ENCODE measurements at regions not wholly inside any gene's neighbourhood (a gene's known extent, or its start where the extent isn't known, plus 50 kb on each side); places are given as distances from the start of the nearest gene placed in this dataset.

DNA sequence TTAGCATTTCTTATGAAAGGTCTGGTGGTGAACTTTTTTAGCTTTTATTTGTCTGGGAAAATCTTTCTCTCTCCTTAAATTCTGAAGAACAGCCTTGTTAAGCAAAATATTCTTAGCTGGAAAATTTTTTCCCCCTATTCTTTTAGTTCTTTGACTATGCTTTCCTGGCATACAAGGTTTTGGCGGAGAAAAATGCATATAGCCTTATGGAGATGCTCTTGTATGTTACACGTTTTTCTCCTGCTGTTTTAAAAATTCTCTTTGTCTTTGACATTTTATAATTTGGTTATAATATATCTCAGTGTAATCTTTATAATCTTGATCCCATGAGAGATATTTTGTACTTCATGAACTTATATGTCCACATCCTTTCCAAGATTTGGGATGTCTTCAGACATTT, 1190.4 kb upstream of the ZEB2 start:
- DNase-seq: no peak

DNA sequence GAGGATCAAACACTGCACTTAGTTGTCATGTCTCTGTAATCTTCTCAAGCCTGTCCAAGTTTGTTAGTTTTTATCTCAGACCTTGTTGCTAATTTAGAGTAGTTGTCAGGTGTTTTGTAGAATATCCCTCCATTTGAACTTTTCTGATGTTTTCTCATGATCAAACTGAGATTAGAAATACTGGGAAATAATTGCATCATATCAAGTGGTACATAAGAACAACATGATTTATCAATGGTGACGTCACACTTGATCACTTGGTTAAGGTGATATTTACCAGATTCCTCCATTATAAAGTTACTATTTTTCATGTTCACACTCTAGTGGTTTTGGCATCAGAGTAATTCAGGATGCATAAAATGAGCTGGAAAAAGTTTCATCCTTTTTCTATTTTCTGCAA, 1182.4 kb upstream of the ZEB2 start:
- DNase-seq: no peak

DNA sequence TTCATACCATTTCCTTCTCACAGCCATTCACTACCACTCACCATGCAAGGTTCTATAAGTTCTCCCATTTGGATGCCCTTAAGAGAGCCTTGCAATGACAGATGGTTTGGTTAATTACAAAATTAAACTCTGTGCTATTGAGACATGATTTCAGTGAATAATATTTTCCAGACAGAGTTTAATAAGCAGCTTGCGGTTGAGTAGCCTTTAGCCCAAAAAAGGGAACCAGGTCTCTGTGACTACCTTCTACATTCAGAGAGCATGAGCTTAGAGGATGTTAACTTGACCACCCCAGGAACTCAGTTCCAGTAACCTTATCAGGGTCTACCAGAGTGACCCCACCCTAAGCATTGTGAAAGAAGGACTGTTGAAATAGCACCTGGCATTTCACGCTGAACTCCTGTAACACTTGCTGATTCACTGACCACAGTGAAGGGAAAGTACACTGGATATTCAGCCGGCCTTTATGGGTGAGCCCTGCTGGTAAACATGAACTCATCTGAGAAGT, 1173.1 kb upstream of the ZEB2 start:
- peak; percentile 70 for DNase-seq

DNA sequence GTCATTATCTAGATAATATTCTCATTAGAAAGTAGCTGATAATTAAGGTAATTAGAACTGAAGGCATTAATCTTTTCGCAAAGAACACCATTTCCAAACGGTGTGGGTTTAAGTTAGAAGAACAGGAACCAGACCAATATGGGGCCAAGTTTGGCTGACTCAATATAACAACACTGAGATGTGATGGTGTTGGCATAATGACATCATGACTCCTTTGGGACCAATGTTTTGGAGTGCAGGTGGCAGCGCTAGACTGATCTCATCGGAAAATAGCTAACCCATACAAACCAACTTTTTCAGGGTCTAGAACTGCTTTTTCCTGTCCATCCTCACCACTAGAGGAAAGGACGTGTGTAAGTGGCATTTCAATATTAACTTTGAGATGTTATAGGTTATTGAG, 1171.7 kb upstream of the ZEB2 start:
- DNase-seq: no peak

DNA sequence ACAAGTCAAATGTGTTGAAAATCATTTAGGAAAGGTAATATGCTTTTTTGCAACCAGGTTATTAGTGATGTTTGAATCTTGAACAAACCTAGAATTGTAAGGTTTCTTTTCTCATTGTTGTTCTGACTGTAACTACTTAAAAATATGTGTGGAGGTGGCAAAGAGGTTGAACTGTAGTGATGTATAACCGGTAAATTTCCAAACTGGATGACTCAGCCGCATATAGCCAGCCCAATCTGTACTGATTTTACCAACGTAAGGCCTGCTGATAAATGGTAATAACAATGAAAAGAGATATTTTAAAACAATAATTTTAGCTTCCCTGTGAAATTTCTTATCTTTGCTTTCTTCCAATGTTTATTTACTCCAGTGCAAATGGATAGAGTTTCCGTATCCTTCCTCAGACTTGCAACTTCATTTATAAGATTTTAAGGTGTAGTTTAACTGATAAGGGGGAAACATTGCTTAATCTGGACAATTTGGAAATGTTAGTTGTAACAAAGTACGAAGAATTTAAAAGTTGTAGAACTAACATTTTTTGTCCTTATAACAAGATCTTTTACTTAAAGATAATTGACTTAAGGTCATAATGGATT, 1170.4 kb upstream of the ZEB2 start:
- no peak for DNase-seq

DNA sequence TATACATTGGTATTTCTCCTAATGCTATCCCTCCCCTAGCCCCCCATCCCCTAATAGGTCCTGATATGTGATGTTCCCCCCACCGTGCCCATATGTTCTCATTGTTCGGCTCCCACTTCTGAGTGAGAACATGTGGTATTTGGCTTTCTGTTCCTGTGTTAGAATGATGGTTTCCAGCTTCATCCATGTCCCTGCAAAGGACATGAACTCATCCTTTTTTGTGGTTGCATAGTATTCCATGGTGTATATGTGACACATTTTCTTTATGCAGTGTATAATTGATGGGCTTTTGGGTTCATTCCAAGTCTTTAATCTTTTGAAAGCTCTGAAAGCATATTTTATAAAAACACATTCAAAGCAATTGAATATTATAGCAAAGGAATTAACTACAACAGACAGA, 1169.4 kb upstream of the ZEB2 start:
- DNase-seq: no peak

DNA sequence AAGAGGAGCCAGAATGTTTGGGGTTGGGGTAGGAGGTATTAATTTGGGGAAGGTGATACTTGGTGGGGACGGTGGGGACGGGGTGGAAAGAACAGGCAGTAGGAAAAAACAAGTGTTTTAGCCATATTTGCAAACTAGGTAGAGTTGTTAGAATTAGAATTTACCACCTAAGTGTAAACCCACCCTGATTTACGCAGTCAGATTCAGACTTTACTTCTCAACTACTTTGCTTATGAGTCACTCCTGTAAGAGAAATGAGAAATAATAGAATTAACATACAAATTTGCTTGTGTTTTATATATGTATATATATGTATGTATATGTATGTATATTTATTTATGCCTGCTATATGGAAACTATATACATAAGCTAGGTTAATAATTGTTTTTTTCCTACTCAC, 1168.2 kb upstream of the ZEB2 start:
- no peak for DNase-seq

DNA sequence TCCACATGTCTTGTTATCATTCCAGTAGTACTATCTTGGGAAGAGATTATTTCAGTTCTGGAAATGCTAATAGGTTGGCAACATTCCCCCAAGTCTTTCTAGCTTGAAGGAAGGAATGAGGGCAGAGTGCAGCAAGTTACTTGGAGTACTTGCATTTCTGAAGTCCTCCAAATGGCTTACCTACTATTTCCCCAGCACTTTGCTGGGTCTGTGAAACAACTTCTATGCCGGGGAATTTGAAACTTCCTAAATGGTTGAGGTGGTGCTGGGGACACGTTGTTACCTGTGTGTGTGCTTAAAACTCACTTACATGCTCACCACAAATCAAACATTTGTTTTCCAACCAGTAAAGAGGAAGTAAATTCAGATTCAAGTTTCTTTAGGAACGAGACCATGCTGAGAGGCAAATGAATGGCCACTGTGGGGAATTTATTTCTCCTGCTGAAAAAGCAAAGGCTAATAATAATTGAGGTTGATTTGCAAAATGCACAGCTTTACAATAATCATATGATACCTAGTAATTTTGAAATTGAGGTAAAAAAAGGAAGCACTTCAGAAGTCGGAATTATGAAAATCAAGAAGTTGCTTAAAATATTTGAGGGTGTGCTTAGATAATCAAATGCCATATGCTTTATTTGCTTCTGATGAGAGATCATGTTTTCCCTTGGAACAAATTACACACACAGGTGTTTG, 1167.7 kb upstream of the ZEB2 start:
- DNase-seq: no peak

DNA sequence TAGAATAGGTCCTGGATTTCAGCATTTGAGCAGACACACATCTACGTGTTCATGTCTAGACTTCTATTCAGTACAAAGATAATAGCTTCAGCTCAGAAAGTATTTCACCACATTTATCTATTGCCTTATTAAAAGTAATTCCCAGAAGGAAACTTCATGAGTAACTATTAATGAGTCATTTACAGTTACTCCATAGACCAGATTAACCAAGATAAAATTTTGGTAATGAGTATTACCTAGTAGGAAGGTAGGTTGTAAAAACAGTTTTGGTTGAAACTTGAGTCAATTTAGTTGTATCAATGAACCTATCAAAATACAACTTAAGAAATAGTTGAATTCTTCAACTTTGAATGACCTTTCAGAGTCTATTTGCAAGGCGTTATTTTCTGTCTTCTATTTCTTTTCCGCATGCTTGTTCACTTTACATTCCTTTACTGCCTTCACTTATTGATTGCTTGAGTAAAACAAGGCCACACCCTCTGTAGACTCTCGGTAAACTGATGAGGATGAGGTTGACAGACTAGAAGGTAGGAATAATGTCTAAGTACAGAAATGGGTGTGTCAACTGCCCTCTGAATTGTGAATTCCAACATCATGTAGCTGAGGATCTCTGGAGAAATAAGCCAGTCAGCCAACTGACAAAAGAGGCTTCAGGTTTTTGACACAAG, 1165.6 kb upstream of the ZEB2 start:
- no peak for DNase-seq

DNA sequence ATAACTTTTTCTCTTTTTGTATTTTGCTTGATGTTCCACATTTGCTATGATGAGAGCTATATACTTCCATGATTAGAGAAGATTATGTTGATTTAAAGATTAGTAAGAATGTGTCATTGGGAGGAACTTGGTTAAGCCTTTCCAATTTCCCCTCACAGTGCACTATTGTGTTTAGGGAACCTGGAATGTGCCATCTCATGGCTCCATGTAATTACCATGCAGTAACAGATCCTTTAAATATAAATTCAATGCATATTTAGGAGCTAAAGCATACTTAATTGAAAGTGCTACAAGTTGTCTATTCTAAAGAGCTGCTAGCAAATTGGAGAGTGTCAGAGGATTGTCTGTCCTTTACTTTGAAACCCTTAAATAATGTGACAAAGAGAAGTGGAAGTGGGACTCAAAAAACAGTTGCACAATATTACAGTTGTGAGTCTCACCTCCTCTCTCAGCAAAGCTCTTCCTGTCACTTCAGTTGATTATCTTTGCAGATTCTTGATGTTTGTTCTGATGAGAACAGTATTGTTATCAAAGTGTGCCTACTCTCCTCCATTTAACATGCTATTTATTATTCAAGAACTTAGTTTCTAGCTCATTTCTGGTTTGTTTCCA, 1162.7 kb upstream of the ZEB2 start:
- DNase-seq: no peak

DNA sequence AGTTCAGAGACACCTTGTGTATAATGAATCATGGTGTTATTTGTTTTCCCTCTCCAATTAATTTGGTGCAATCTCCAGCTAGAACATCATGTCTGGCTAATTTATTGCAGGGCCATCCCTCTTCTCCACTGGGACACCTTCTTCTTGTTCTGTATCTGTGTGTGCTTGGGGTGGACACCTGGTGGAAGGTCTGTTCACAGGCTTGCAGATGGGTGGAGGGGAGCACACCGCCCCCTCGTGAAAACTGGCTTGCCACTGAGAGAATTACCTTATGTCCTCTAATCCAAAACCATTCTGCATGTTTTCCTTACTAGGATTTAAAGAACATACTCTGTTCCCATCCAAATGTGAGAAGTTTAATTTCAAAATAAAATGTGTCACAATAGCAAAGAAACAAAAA, 1160.4 kb upstream of the ZEB2 start:
- no peak for DNase-seq

DNA sequence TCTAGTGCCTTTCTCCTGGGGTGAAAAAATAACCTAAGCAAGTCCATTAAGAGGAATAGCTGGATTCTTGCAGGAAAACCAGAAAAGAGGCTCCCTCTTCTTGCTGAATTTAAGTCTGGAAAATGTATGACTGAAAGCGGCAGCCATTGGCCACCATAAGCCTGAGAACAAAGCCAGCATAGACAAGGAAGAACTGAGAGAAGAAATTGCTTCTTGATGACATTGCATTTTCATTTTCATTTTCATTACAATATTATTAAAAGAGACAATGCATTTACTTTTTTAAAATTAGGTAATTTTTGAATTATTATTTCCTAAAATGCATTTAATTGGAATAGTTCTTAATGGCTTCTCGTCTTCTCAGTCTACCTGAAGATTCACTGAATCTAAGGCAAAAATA, 1157.5 kb upstream of the ZEB2 start:
- no peak for DNase-seq

DNA sequence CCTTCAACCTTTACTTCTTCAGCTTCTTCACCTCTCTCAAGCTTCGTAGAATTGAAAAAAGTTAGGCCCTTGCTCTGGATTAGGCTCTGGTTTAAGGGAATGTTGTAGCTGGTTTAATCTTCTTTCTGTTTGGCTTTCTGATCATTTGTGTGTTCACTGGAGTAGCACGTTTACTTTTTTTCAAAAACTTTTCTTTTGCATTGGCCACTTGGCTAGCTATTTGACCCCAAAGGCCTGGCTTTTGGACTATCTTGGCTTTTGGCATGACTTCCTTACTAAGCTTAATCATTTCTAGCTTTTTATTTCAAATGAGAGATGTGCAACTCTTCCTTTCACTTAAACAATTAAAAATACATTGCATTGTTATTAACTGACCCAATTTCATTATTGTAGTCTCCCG, 1154.8 kb upstream of the ZEB2 start:
- no peak for DNase-seq

DNA sequence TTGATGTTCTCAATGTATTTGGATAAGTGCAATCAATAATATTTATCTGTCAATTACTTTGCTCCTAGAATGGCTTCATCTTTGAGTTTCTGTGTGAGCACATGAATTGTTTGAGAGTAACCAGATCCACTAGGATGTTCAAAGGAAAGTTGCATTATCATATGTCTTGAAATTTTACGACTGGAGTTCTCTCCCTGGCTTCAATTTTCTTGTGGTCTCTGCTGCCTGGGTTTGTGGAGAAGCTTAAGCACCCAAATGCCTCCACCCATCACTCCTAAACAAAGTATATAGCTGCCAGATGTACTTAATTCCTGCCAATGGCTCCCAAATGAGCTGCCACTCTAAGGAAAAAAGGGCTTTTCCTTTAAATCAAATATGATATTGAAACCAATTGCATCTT, 1149.4 kb upstream of the ZEB2 start:
- DNase-seq: no peak

DNA sequence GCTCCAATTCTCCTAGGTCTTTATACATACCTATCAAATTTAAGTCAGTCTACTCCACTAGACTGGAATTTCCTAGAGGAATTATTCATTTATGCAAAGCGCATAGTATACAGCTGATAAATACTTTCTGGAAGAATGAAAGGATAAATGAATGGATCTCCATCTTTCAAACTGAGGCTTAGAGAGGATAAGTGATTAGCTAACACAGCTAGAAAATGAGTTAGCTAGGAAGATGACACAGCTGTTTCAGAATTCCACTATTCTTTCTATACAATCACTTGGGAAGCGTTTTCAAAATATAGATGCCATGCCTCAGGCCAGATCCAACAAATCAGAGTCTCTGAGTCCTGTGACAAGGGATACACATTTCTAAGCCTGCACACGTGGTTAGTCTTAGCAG, 1146.6 kb upstream of the ZEB2 start:
- no peak for DNase-seq

DNA sequence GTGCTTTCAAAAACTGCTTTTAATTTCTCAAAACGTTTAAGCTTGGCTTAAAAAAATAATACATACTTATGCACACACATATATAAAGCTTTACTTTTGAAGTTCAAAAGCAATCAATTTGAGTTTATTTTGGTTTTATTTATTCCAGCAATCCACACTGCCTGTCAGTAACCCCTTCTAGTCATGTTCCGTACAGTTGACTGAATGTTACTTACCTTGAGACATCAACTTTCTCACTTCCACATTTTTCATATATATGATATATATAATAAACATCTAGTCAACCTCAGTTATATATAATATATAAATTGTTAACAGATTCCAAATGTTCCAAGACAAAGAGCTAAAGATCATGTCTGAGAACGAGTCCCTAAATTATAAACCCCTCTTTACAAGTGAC, 1137.3 kb upstream of the ZEB2 start:
- no peak for DNase-seq

DNA sequence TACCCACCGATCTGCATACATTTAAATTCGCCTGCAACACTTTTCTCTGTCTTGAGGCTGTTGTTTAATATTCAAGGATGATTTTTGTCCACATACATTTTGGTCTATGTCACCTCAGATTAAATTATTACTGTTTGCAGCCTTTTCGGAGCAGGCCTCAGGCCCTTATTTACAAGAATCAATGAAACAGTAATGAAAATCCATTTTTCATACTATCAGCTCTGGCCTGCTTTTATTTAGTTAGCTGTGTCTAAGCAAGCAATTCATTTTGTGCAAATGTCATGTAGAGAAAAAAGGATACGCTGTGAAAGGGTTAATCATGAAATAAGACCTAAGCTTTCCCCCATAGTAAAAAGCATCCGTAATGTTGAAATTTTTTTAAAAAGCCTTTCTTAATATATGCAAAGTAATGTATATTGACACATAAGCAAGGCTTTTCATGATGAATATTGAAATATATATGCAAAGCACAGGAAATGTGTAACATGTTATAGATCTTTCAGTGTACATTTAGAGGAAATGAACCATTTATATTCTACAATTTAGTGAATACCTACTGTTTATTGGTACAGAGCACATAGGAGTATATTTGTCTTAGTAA, 1135.3 kb upstream of the ZEB2 start:
- no peak for DNase-seq

DNA sequence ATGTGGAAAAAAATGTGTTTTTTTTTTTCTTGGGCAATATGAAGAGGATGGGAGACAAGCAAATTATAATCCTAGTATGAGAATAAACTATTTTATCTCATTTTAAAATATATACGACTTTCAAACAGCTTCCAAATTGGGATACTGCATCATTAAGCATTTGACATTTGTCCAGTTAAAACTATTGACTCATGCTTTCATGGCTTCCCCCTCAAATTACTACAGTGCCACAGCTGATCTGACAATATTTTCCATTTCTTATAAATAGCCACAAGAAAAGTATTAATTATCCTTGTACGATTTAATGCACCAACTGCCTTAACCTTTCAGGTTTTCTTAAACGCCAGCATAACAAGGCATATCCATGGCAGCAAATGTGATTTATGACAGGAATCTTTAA, 1134.8 kb upstream of the ZEB2 start:
- DNase-seq: no peak

DNA sequence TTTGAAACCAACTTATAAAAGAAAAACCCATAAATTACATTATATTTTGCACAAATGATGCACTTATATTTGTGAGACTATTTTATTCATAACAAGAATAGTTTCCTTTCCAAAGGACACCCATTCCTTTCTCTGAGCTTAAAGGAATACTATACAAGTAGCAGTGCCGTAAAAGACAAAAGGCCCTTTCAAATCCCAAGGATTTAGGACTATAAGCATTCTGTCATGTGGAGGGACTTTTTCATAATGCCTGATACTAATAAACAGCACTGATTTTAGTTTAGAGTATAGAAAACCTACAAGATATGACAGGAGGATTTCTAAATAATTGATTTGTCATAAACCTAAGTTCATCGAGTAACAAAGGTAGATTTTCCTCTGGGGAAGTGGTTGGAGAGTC, 1134.2 kb upstream of the ZEB2 start:
- DNase-seq: no peak

DNA sequence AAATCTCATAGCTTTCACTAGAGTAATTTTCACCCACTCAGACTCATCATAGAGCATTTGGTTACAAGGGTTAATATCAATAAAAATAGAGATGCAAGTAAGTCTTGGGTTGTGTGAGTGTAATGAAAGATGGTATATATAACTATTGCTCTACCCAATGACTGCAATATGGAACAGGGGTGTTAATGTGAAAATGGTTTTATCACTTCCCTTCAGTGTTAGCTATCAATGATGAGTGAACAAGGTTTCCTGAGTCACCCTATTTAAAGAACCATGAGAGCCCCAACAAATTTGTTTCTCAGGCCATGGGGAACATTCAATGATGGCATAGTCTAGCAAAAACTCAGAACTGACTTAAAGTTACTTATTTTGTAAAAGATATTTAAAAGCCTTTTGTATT, 1133.6 kb upstream of the ZEB2 start:
- no peak for DNase-seq

DNA sequence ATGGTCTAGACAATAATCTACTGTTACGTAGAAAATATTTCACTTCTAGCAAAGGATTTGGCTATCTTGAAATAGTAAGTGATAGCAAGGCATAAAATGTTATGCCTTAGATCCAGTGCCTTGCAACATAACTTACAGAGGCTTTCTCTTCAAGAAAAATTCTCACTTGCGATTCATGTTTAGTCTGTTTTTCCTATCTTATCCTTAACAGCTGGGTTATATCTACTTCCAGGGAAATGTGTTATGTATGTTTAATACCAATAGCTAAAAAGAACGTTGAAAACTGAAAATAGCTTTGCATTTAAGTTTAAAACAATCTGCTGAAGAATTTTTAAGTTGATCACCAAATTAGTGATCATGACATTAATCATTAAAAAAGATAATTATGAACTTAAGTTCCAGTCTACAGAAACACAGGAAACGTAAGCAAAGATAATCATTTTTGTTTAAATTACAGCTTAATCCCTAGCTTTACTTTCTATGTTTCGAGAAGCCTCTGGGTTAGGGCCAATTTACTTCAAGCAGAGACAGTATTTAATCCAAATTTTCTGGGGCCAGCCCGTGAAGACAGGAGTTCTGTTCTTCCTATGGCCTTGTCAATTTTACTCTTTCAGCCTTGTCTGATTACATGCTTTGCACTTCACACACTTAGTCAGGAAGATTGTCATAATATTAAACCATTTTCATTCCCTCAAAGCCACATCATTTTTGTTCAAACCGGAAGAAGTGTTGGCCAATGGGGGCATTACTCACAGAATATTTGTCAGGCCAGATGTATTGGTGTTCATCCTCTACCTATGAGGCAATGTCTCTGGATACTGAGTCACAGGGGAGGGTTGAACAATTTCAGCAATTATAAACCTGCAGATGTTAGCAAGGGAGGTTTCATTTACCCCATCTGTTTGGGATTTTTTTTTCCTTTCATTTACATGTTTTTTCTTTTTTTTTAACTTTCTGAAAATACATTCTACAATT, 1132.9 kb upstream of the ZEB2 start:
- DNase-seq: no peak

DNA sequence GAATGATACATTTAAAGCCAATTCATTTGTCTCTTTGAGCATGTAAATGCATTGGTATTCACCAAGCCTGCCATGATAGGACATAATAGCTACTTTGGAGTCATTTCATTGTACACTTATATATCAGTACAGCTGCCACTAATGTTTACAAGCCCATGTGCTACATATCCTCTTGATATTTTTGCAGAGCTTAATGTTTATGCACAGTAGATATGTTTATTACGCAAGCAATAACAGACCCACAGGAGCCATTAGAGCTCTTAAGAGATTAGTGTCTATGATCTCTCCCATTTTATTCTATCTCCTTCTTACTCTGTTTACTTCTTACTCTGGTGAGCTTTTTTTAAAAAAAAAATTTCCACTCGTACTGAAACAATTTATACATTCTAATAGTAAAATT, 1132.1 kb upstream of the ZEB2 start:
- DNase-seq: no peak
